H1 (cell line): ENCODE measurements at regions not wholly inside any gene's neighbourhood (a gene's known extent, or its start where the extent isn't known, plus 50 kb on each side); places are given as distances from the start of the nearest gene placed in this dataset.

Experiments
- CTCF ChIA-PET: fragments of 300-600 bp; sonication (Branson Sonifier 250); formaldehyde crosslinking; loops from one replicate; lab custom pipeline; 2021; ENCODE audit not compliant: partially characterized antibody; lab: Charles Lee
- POLR2A ChIA-PET: fragments of 300-600 bp; sonication (Branson Sonifier 250); formaldehyde crosslinking; loops from one replicate; lab custom pipeline; 2021; ENCODE audit warnings: inconsistent platforms; ENCODE audit not compliant: partially characterized antibody; lab: Charles Lee
- DNase-seq, 2 experiments: peaks; one replicate each; pipeline versions ENCODE4 v3.0.0 to v3.0.0-alpha.2; 2010 to 2022; ENCODE audit warnings: low spot score in 2 of 2, low read depth in 1 of 2, mixed read lengths in 1 of 2
- FAIRE-seq: peaks from 2 replicates; lab custom pipeline; 2011; peaks lifted over from hg19 to GRCh38; lab: Jason Lieb, UNC
- H2AFZ ChIP-seq: 2 replicates; pipeline ENCODE4 v1.8.1; 2012; ENCODE audit warnings: low read length, inconsistent platforms
- H2AK5ac ChIP-seq: 2 replicates; pipeline ENCODE4 v1.6.1; 2013; ENCODE audit warnings: low read depth, low read length
- H2BK120ac ChIP-seq: replicated peaks from 2 replicates; pipeline ENCODE3; 2013; ENCODE audit warnings: low read depth, low read length, inconsistent platforms
- H2BK12ac ChIP-seq: 2 replicates; pipeline ENCODE4 v1.6.1; 2013; ENCODE audit warnings: low read depth, low read length
- H2BK15ac ChIP-seq: 2 replicates; pipeline ENCODE4 v1.6.1; 2013; ENCODE audit warnings: low read length
- H2BK20ac ChIP-seq: 2 replicates; pipeline ENCODE4 v1.6.1; 2013; ENCODE audit warnings: low read length
- H2BK5ac ChIP-seq: 2 replicates; pipeline ENCODE4 v1.6.1; 2013; ENCODE audit warnings: low read depth, low read length
- H3K14ac ChIP-seq: 2 replicates; pipeline ENCODE4 v1.6.1; 2013; ENCODE audit warnings: inconsistent platforms; ENCODE audit not compliant: insufficient read length
- H3K18ac ChIP-seq: 2 replicates; pipeline ENCODE4 v1.6.1; 2013; ENCODE audit warnings: low read length; ENCODE audit errors: extremely low read depth
- H3K23ac ChIP-seq: 2 replicates; pipeline ENCODE4 v1.6.1; 2013; ENCODE audit warnings: inconsistent platforms; ENCODE audit not compliant: insufficient read length
- H3K23me2 ChIP-seq: 2 replicates; pipeline ENCODE4 v1.6.1; 2013; ENCODE audit warnings: low read depth, low read length
- H3K27ac ChIP-seq: 2 replicates; pipeline ENCODE4 v1.6.1; 2011; ENCODE audit warnings: low read depth, low read length, inconsistent platforms
- H3K27me3 ChIP-seq, 4 experiments: replicated peaks in 1 of 4; 1 replicate in 1 of 4; 2 replicates in 3 of 4; pipeline versions ENCODE4 v1.6.1 to v1.8.1; 2011 to 2013; ENCODE audit warnings: low read length in 3 of 4, mild to moderate bottlenecking in 3 of 4, inconsistent platforms in 2 of 4, mixed read lengths in 2 of 4, moderate library complexity in 1 of 4; ENCODE audit not compliant: control insufficient read depth in 3 of 4, insufficient read depth in 3 of 4; ENCODE audit errors: extremely low read depth in 1 of 4
- H3K36me3 ChIP-seq, 4 experiments: 2 replicates each; pipeline versions ENCODE4 v1.6.1 to v1.8.1; 2011 to 2013; ENCODE audit warnings: mild to moderate bottlenecking in 4 of 4, low read length in 3 of 4, moderate library complexity in 2 of 4, control low read depth in 1 of 4, inconsistent platforms in 1 of 4; ENCODE audit not compliant: insufficient read depth in 4 of 4, control insufficient read depth in 2 of 4
- H3K4ac ChIP-seq: replicated peaks from 2 replicates; pipeline ENCODE3; 2013; ENCODE audit warnings: low read length, low read depth, mixed read lengths, inconsistent platforms; ENCODE audit not compliant: insufficient read length
- H3K4me1 ChIP-seq, 4 experiments: replicated peaks in 1 of 4; 1 replicate in 1 of 4; 2 replicates in 3 of 4; pipeline versions ENCODE4 v1.6.1 to v1.8.1; 2011 to 2013; ENCODE audit warnings: low read length in 3 of 4, inconsistent platforms in 2 of 4, mixed read lengths in 1 of 4; ENCODE audit not compliant: insufficient read depth in 4 of 4, control insufficient read depth in 3 of 4
- H3K4me2 ChIP-seq, 2 experiments: 2 replicates each; pipeline versions ENCODE4 v1.6.1 to v1.8.1; 2011 to 2013; ENCODE audit warnings: low read depth in 2 of 2, low read length in 2 of 2, control low read depth in 1 of 2, inconsistent platforms in 1 of 2, mild to moderate bottlenecking in 1 of 2; ENCODE audit not compliant: insufficient read depth in 1 of 2
- H3K4me3 ChIP-seq, 4 experiments: fragments of 200-600, 300-600 bp in 1 of 4; sonication (generic), shearing (Covaris generic), sonication (Bioruptor Twin) in 1 of 4; 2 replicates each; pipeline versions ENCODE4 v1.5.1 to v1.8.1; 2011 to 2016; ENCODE audit warnings: low read length in 4 of 4, low read depth in 3 of 4, control low read depth in 2 of 4, inconsistent platforms in 2 of 4, mild to moderate bottlenecking in 2 of 4, mixed read lengths in 1 of 4, moderate library complexity in 1 of 4; ENCODE audit not compliant: insufficient read depth in 2 of 4; ENCODE audit errors: extremely low read depth in 1 of 4
- H3K56ac ChIP-seq: replicated peaks from 2 replicates; pipeline ENCODE3; 2013; ENCODE audit warnings: low read depth, mild to moderate bottlenecking, mixed read lengths, low read length, inconsistent platforms; ENCODE audit not compliant: insufficient read length
- H3K79me1 ChIP-seq: 2 replicates; pipeline ENCODE4 v1.6.1; 2013; ENCODE audit warnings: low read depth, low read length, control low read depth
- H3K79me2 ChIP-seq, 2 experiments: 2 replicates each; pipeline versions ENCODE4 v1.6.1 to v1.8.1; 2012 to 2013; ENCODE audit warnings: low read length in 2 of 2, mild to moderate bottlenecking in 2 of 2, inconsistent platforms in 1 of 2; ENCODE audit not compliant: insufficient read depth in 2 of 2, control insufficient read depth in 1 of 2
- H3K9ac ChIP-seq, 4 experiments: replicated peaks in 1 of 4; 1 replicate in 1 of 4; 2 replicates in 3 of 4; pipeline versions ENCODE4 v1.6.1 to v1.8.1; 2011 to 2013; ENCODE audit warnings: low read depth in 3 of 4, low read length in 3 of 4, control low read depth in 2 of 4, mild to moderate bottlenecking in 2 of 4, moderate library complexity in 2 of 4, inconsistent platforms in 1 of 4; ENCODE audit errors: extremely low read depth in 1 of 4
- H3K9me3 ChIP-seq, 2 experiments: 2 replicates each; pipeline versions ENCODE4 v1.6.1 to v1.8.1; 2012 to 2013; ENCODE audit warnings: mild to moderate bottlenecking in 2 of 2, moderate library complexity in 2 of 2, control low read depth in 1 of 2, inconsistent platforms in 1 of 2, low read depth in 1 of 2, low read length in 1 of 2, mixed read lengths in 1 of 2; ENCODE audit not compliant: insufficient read depth in 2 of 2
- H4K20me1 ChIP-seq, 2 experiments: replicated peaks in 1 of 2; 2 replicates each; pipeline versions ENCODE3 to v1.8.1; 2011 to 2013; ENCODE audit warnings: inconsistent platforms in 2 of 2, low read length in 2 of 2, mild to moderate bottlenecking in 1 of 2; ENCODE audit not compliant: insufficient read depth in 2 of 2, control insufficient read depth in 1 of 2
- H4K5ac ChIP-seq: 2 replicates; pipeline ENCODE4 v1.6.1; 2013; ENCODE audit warnings: low read length, low read depth, mixed read lengths, inconsistent platforms; ENCODE audit not compliant: insufficient read length
- H4K8ac ChIP-seq: 2 replicates; pipeline ENCODE4 v1.8.0; 2013; ENCODE audit warnings: mild to moderate bottlenecking, moderate library complexity, low read length, inconsistent platforms; ENCODE audit not compliant: insufficient read depth; ENCODE audit errors: extremely low read depth
- H4K91ac ChIP-seq: replicated peaks from 2 replicates; pipeline ENCODE3; 2013; ENCODE audit warnings: low read length, mixed read lengths, inconsistent platforms; ENCODE audit not compliant: insufficient read length
- CEBPB ChIP-seq: IDR thresholded peaks from 2 replicates; pipeline ENCODE4 v1.6.1; 2012; ENCODE audit warnings: low read depth, low read length
- GABPA ChIP-seq: IDR thresholded peaks from 2 replicates; pipeline ENCODE4 v1.6.1; 2011; ENCODE audit warnings: mild to moderate bottlenecking, low read length, moderate library complexity, borderline replicate concordance; ENCODE audit not compliant: insufficient read depth
- JUN ChIP-seq: IDR thresholded peaks from 2 replicates; pipeline ENCODE4 v1.6.1; 2011; ENCODE audit warnings: low read depth, mild to moderate bottlenecking, improper control_type of control experiment, low read length
- KDM1A ChIP-seq: fragments of 200-600, 300-600 bp; sonication (generic); IDR thresholded peaks from 2 replicates; pipeline ENCODE4 v1.7.1; 2016; ENCODE audit warnings: mild to moderate bottlenecking, low read length, borderline replicate concordance
- MAX ChIP-seq: IDR thresholded peaks from 2 replicates; pipeline ENCODE4 v1.6.1; 2012; ENCODE audit warnings: inconsistent platforms
- NANOG ChIP-seq: IDR thresholded peaks from 2 replicates; pipeline ENCODE4 v1.6.1; 2011; ENCODE audit warnings: low read length, low read depth, mild to moderate bottlenecking, inconsistent platforms; ENCODE audit not compliant: insufficient read depth, poor library complexity, severe bottlenecking
- POLR2A ChIP-seq, 2 experiments: IDR thresholded peaks; 1 replicate in 1 of 2; 2 replicates in 1 of 2; pipeline ENCODE4 v1.6.1; 2011; ENCODE audit warnings: low read depth in 2 of 2, low read length in 2 of 2, mild to moderate bottlenecking in 2 of 2; ENCODE audit errors: control extremely low read depth in 1 of 2
- RBBP5 ChIP-seq: IDR thresholded peaks from 2 replicates; pipeline ENCODE4 v1.7.1; 2012; ENCODE audit warnings: low read depth, mild to moderate bottlenecking, inconsistent platforms, low read length, moderate library complexity, borderline replicate concordance
- SRF ChIP-seq: IDR thresholded peaks from 2 replicates; pipeline ENCODE4 v1.6.1; 2011; ENCODE audit warnings: mild to moderate bottlenecking, low read depth, low read length, moderate library complexity
- TAF1 ChIP-seq: IDR thresholded peaks from 2 replicates; pipeline ENCODE4 v1.6.1; 2011; ENCODE audit warnings: mild to moderate bottlenecking, low read depth, low read length
- WGBS, 2 experiments: shearing (Covaris generic) in 1 of 2; methylation state at CpG; one replicate each; pipeline versions ENCODE4 v1.1.6 to v1.1.7; 2013 to 2015; ENCODE audit warnings: low lambda C conversion rate in 2 of 2, mixed read lengths in 2 of 2, inconsistent platforms in 1 of 2, low coverage in 1 of 2, missing lambda C conversion rate in 1 of 2; ENCODE audit not compliant: insufficient replicate concordance in 2 of 2, insufficient coverage in 1 of 2, insufficient read length in 1 of 2; ENCODE audit errors: extremely low coverage in 1 of 2, missing lambda C conversion rate in 1 of 2; 5-methylcytosine and 5-hydroxymethylcytosine counted together

- Histone ChIP-seq H3K27me3 (peaks cover 0 to 7% (median 5%) of the 10 kb centered on the region in 4 experiments; a peak in 4 of 7 replicates), H4K5ac (peak overlapping the region; percentile 24), H2AK5ac (no peak overlapping the region), H3K4ac (peak overlapping the region; percentile 92), H3K4me1 (peaks cover 4 to 18% (median 10%) of the 10 kb centered on the region in 4 experiments), H2BK120ac (peak overlapping the region; percentile 79), H3K36me3 (no peaks in the 10 kb centered on the region), H3K9ac (peak overlapping the region in 3 of 4 experiments; percentile 5 to 61 (median 54); a peak in 6 of 7 replicates), H2BK12ac (peak overlapping the region; percentile 99), H3K4me3 (peak overlapping the region; percentile 44 to 65 (median 49)), H3K79me2 (no peaks in the 10 kb centered on the region), H3K27ac (peak overlapping the region; percentile 73; the same call in 1 of the 2 replicates), H2BK5ac (peak overlapping the region; percentile 96), H3K9me3 (no peaks in the 10 kb centered on the region), H3K14ac (no peak overlapping the region), H3K4me2 (peak overlapping the region; percentile 66 to 82), H2BK15ac (peak overlapping the region; percentile 98; the same call in 1 of the 2 replicates), H4K8ac (peak overlapping the region; percentile 90), H3K23me2 (peaks cover 11% of the 10 kb centered on the region; the same call in 1 of the 2 replicates), H3K79me1 (no peaks in the 10 kb centered on the region), H4K91ac (peak overlapping the region; percentile 98), H3K23ac (no peak overlapping the region), H3K56ac (peak overlapping the region; percentile 62), H3K18ac (peak overlapping the region; percentile 97), H2AFZ (peak overlapping the region; percentile 96), H4K20me1 (no peaks in the 10 kb centered on the region), H2BK20ac (0 out of 2 replicates have a peak overlapping the region, but pooled peaks have one; percentile 80)
- ChIA-PET POLR2A (interaction anchor here (0.5 to 3.3 kb wide), 28 partner anchors 9 to 465 kb away, joined by 3 to 29 read pairs (median 4); partner anchors contain the start of gene CCND2), CTCF (interaction anchor here (0.5 to 2.1 kb wide), 14 partner anchors 15 to 279 kb away, joined by 3 to 12 read pairs (median 3); no protein-coding TSS in a partner anchor)
- WGBS, 2 experiments: 23% methylated on average over 30 of the region's 63 CpGs; no CpG with 5 or more reads in 1 of the 2 experiments
- FAIRE-seq (no peak), DNase-seq (peak; percentile 51 to 78)
- TF ChIP-seq KDM1A (no peak), GABPA (peak; percentile 44; the same call in 1 of the 2 replicates), POLR2A (IDR thresholded peaks at IDR 0.05; ENCODE audit: control extremely low read depth in 1 of 2, low read depth in 2 of 2, low read length in 2 of 2) (peak in 1 of 2 experiments; percentile 59; a peak in 1 of 3 replicates), MAX (peak; percentile 75; the same call in 1 of the 2 replicates), SRF (no peak), RBBP5 (peak; percentile 67; the same call in 1 of the 2 replicates), TAF1 (peak; percentile 71), NANOG (no peak), CEBPB (no peak), JUN (peak; percentile 54; the same call in 1 of the 2 replicates)
Observed at GRCh38 chr12:4164559-4165558, 108.7 kb upstream of the CCND2 start.
